GM19467 (cell line): ENCODE measurements at regions not wholly inside any gene's neighbourhood (a gene's known extent, or its start where the extent isn't known, plus 50 kb on each side); places are given as distances from the start of the nearest gene placed in this dataset.
"Not testable (repeated sequence)": the region's sequence is repeated elsewhere in the genome, so short reads cannot be mapped to it uniquely, and the experiment has no call there.

Experiments used
- ATAC-seq: cut with Tn5 transposase; IDR thresholded peaks from one replicate; pipeline ENCODE4 v1.9.1; 2021; ENCODE audit warnings: mild to moderate bottlenecking, moderate library complexity; ENCODE audit not compliant: unreplicated experiment

DNA sequence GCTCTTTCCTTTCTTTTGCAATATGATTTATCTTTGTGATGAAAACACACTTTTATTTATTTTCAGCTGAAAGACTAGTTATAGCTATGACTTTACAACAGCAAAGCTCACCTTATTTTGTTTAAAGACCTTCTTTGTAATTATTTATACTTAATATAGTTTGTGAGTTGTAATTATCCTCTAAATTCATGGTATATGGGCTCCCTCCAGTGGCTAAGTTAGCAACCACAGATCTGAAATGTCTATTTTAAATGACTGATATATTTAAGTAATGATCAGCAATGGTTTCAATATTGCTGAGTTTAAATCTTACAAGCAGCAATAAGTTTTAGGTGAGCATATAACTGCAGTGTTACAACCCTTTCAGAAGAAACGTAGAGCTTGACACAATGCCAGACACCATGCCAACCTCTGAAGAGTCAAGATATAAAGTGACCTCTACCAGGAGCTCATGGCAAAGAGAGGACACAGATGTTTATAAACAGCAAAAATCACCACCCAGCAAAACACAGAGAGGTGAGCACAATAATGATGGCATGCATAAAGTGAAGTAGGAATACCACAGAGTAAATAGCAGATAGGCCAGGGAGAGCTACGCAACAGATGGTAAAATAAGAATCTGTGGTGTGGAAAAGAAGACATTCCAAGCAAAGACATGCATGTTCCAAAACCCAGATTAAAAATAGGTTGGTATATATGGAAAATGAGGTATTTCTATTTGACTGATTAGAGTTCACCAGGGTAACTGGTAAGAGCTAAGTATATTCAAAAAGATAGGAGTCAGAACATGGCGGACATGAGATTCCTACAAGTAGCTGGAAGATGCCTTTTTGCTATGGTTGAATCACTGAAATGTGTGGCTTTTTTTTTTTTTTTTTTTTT lies 143.7 kb upstream of the ZNF385D start:
- no peak for ATAC-seq

DNA sequence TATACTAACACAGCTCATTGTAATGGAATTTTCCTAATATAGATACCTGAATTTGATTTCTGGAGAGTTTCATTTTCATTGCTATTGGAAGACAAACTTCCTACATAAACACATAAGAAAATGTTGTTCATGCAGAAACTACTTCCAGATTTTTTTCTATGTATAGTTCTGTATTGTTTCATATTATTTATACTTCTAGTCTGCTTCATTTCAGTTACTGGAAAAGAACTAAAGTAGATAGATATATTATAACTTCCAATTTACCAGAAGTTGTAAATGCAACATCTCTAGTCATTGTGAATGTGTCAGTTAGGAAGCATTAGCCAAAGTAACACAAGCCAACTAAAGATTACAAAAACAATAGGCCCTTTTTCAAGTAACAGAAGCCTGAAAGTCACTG lies 147.3 kb upstream of the ZNF385D start:
- no peak for ATAC-seq

DNA sequence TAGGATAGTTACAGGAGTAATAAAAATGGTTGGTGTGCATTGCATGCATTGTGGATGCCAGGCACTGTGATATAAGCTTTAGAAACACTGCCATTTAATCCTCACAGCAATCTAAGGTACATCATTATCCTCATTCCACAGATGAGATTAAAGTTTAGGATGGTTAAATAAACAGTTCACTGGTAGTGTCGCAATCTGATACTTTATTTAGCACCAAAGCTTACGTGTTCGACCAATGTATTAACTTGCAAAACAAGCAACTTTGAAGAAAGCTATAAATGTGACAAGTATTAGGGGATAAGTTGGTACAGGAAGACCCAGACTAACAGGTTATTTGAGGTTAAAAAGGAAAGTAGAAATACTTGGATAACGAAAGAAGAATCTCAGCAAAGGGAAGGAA lies 150.5 kb upstream of the ZNF385D start:
- no peak for ATAC-seq

DNA sequence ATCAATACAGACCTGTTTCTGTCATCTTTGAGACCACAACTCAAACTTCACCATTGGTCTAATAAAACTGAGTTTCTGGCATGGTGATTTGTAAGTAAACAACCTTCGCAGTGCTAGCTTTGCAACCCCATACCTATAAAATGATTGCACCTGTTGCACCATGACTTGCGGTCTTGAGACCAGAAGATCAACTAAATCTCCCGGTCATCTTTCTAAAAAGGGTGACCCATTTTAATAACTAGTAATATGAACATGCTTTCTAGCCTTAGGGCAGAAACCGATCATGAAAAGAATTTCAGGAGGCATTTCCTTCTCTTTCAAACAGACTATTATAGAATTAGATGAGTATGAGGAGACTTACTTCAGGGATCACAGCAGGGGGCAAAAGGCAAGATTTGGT lies 151.9 kb upstream of the ZNF385D start:
- no peak for ATAC-seq

DNA sequence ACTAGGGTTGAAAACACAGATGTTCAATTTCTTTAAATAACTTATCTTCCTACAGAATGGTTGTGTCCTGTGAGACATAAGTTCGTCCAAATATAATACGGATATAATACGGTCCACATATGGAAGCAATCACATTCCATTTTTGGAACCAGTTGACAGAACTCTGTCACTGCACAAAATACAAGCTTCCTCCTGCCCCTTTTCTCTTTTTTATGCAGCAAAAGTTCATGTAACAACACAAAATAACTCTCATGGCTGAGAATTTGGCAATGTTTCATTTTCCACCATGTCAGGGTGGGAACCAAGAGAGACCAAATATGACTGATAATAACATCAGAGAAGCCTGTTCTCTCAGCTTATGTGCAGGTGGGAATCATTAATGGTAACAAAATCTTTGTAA lies 158.1 kb upstream of the ZNF385D start:
- ATAC-seq: no peak

DNA sequence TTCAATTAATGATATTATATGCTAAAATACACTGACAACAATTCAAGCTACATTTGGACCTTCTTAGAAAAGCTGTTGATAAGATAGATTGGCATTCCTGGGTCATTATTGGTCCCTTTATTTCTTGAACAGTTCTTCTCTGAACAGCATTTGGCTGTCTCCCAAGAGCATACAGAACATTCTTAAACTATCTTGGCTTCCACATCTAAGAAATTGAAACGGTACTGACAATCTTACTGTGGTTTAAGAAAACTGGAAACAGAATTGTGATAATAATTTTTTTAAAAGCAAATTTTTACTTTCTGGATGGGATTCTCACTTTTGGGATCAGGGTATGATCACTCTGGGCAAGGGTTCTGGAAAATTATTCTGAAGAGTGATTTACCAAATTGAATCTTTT lies 161.7 kb upstream of the ZNF385D start:
- ATAC-seq: no peak

DNA sequence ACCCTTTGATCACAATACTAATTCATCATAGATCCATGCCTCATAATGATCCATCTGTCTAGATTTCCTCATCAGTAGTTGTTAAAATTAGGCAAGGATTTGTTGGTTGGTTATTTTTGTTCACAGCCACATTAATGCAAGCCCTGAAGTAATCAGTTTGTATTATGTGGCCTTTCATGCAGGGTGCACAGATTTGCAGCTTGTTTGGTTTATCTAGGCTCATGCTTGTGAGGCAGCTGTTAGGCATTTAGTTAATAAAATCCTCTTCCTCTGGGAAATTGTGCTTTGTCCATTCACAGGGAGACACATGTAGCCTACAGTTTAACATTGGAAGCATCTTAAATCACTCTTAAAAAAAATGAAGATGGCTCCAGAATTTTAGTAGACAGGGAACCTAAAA lies 162.8 kb upstream of the ZNF385D start:
- no peak for ATAC-seq

DNA sequence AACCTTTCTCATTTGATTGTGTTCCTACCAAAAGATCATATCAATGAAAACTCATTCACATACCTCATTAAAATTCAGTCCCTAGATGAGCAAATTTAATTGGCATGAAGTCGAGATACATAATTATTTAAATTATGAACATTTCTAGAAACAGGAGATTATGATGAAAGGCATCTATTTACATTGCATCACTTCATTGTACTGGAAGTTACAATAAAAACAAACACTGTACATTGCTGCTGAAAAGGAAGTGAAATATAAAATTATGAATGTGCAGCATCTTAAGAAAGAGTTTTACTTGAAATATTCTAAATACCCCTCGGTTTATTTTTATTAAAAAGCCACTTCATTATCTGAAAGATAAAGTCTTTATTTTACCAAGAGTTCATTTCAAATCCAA lies 163.4 kb upstream of the ZNF385D start:
- no peak for ATAC-seq

DNA sequence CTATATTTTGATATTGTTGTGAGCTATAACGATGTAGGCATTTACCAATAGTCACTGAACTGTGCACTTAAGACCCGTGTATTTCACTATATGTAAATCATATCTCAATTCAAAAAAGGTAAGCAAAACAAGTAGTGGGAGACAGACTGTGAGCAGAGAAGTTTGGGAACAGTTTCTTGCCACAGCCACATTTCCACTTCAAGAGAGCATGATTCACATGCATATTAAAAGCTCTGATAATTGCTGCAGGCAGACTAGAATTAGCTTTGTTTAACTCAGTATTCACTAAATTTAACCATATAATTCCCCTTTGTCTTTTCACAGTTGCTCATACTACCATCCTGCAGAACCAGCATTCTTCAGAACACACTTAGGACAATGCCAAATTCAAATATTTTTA lies 168.4 kb upstream of the ZNF385D start:
- no peak for ATAC-seq

DNA sequence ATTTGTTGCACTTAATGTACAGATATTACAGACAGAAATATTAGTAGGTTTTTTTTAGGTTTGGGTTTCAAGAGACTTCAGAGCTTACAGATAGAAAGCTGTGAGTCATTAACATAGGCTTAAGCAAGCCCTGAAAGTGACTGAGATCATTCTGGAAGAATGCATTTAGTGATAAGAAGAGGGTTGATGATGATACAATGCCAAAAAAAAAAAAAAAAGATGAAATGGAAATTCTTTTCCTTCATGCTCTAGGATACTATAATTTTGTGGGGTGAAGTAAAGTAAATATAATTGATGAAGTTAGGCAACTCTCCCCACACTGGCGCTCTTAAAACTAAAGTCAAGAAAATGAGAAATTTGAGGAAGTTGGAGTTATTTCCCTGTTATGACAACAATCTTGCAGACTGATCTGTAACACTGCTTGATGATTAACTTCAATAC lies 169.4 kb upstream of the ZNF385D start:
- no peak for ATAC-seq

DNA sequence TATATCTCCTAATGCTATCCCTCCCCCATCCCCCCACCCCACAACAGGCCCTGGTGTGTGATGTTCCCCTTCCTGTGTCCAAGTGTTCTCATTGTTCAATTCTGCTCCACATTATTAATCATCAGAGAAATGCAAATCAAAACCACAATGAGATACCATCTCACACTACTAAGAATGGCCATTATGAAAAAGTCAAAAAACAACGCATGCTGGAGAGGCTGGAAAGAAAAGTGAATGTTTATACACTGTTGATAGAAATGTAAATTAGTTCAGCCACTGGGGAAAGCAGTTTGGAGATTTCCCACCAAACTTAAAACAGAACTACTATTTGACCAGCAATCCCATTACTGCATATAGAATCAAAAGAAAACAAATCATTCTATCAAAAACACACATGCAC lies 172.1 kb upstream of the ZNF385D start:
- not testable (repeated sequence) for ATAC-seq

DNA sequence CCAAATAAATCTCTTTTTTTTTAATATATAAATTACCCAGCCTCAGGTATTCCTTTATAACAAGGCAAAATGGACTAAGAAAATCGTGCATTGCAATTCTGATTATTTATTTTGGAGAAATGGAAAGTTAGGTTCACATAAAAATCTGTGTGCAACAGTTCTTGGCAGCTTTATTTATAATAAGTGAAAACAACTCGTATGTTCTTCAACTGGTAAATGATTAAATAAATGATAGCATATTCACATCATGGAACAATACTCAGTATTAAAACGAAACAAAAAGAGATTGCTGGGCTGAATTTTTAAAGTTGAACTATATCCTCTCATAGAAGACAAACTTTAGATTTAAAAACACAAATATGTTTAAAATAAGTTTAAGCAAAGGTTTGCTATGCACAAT lies 176.3 kb upstream of the ZNF385D start:
- ATAC-seq: no peak

DNA sequence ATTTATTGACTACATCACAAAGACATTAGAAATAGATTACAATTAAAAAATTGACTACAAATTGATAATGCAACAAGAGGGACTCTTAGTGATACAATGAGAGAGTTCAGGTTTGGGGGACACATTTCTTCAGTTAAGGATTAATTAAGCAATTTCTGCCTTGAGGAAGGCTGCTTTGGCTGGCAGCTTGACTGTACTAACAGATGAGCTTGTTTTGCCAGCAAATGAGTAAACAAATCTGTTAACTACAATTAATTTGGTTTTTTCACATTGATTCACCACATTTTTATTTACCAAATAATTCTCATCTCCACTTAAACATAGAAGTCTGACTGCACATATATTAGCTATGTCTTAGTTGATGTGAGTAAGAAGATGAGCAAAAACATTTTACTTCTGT lies 183.6 kb upstream of the ZNF385D start:
- no peak for ATAC-seq

DNA sequence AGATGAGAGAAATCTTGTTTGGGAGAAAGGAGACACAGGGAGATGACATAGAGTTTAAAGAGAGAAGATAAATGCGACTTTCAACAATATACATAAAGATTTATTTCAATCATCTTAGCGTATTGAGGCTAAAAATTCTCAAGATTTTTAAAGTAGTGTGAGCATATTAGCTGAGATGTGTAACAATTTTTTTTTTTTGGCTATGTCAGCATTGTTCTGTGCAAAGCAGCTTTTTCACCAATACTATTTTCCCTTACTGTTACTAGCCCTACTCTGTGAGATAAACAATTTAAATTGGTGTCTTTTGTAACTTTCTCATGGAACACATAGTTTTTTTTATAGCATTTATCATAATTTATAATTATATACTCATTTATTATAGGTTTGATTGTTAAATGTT lies 185.2 kb upstream of the ZNF385D start:
- ATAC-seq: no peak

DNA sequence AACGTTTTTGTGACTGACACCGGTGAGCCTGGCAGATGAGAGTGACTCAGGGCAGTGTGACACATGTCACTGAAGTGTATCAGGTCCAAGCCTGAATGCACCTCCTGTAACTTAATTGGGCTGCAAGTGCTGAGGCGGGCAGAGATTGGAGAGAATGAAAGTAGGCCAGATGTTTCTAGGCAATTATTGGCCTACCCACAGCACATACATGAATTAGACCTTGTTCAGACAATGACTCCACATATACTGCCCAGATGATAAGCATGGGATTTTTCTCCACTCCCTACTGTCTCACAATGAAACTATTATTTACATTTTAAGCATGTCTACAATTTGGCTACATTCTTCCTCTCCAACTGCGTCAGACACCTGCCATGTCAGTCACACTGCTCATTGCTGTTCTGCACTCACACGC lies 187.3 kb upstream of the ZNF385D start:
- no peak for ATAC-seq

DNA sequence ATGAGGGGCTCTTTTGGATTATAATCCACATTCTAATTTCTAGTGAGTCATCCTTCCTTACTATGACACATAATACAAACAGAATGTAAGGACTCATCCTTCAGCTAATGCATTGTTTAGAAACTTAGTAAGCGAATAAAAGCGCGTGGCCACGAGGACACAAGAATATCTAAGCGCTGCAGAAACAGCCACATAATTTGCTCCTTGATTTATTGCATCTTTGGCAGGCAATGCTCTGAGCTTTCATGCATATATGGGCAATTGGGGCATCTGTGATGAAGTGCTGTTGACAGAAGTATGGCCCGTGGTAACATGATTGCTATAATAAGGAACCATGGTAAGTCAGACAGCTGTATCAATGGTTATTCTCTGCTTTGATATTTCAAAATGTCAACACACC lies 191.3 kb upstream of the ZNF385D start:
- ATAC-seq: no peak

DNA sequence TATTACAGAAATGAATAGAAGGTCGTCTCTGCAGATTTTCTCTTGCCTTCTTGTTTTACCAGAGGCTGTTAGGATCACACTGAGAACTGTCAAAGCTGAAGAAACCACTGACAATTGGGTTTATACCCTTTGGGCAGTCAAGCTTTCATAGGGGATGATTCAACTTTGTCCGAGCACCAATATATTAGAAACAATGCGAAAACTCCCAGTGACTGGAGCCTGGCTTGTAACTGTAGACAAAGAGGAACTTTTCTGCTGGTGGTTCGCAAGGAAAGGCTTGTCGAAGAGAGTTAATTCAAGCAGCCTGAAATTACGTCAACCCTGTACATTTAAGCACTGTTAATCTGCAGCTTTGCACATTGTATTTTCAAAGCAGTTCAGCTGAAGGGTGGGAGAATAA lies 193.2 kb upstream of the ZNF385D start:
- ATAC-seq: no peak

DNA sequence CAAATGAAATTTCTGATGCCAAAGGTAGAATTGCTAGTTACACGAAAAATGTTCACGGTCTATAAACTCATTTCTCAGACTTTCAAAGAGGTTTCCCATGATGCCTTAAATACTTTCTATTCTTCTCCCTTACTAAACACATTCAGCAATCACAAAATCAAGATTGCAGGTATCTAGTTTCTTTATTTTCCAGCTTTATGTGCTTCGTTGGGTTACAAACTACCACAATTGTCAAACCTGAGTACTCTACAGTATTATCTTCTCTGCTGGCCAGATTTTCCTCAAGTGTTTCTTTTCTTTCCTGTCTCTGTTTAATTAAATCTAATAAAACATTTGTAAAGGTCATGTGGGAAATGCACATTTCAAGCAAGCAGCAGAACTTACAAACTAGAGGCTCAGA lies 201.8 kb upstream of the ZNF385D start:
- ATAC-seq: no peak

DNA sequence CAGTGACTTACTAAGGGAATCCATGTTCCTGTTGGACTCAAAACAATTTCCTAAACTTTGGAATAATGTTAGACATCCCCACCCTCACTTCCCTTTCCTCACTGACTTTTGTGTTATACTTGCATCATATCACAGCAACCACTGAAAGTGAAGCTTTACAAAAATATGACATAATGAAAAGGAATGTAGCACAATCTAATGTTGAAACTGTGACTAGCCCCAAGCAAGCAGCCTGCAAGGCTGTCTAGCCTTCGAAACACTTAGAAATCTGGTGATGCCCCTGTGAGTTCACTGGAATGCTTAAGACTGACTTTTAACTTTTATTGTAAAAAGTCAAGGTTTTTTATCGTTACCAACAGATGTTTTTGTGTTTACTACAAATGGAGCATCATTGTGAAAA lies 203.7 kb upstream of the ZNF385D start:
- no peak for ATAC-seq

DNA sequence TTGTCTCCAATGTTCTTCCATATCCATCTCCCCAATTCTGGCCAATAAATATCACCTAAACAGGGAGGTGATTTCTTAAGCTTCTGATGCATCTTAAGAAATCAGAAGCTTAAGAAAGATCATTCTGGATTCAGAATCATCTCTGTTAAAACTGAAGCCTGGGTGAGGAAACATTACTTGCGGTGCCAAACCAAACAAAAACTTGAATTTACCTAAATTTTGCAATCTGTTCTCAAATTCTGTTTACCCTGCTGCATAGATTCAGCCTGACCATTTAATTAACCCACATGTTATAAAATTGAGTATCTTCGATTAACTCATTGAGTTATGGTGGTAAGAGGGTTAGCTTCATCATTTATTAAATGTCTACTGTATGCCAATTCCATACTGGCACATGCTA lies 204.4 kb upstream of the ZNF385D start:
- no peak for ATAC-seq

DNA sequence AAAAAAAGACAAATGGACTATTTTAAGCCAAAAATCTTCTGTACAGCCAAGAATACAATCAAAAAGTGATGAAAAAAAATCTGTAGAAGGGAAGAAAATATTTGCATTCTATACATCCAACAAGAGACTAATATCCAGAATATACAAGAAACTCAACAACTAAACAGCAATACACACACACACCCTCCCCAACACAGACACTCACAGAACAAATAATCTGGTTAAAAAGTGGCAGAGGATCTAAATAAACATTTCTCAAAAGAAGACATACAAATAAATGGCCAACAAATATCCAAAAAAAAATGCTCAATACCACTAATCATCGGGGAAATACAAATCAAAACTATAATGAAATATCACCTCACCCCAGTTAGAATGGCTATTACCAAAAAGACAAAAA lies 209.0 kb upstream of the ZNF385D start:
- ATAC-seq: no peak

DNA sequence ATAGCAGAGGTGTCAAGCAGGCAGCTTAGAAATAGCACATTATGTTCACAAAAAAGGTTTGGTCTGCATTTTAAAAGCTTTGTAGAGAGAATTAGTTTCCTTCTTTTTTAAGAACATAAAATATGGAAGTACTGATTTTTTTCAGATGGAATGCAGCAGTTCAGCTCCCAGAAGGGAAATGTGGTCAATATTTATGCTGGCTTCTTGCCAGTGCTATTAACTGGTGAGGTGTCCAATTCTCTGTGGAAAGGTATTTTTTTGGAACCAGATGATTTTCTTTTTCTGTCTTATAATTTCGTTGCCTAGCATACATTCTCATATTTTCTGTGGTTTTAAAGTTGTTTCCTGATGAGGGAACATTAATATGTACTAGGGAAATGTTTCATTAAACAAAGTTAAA lies 211.4 kb upstream of the ZNF385D start:
- ATAC-seq: no peak

DNA sequence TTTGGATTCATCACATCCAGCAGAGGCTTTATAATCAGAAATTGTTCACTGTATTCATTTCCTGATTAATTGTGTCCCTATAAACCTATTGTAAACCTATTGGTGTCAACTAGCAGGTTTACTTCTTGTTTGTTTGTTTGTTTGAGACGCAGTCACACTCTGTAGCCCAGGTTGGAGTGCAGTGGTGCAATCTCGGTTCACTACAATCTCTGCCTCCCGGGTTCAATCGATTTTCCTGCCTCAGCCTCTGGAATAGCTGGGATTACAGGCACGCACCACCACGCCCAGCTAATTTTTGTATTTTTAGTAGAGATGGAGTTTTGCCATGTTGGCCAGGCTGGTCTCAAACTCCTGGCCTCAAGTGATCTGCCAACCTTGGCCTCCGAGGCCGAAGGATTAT lies 215.4 kb upstream of the ZNF385D start:
- ATAC-seq: not testable (repeated sequence)
